SK-N-SH (cell line): ENCODE measurements at regions not wholly inside any gene's neighbourhood (a gene's known extent, or its start where the extent isn't known, plus 50 kb on each side); places are given as distances from the start of the nearest gene placed in this dataset.
A peak's percentile ranks its signal among the peaks of the same experiment; 100 is the strongest.

Source experiments
- CTCF ChIA-PET: fragments of 300-600, 350-600 bp; formaldehyde crosslinking; extraction: SDS; loops from one replicate; lab custom pipeline; 2021; lab: Yijun Ruan, JAX
- POLR2A ChIA-PET: fragments of 350-600 bp; sonication (Branson Sonifier 250); formaldehyde crosslinking; extraction: SDS; loops from one replicate; lab custom pipeline; 2020; ENCODE audit warnings: antibody characterized with exemption, inconsistent platforms; lab: Yijun Ruan, JAX
- DNase-seq: peaks from one replicate; pipeline ENCODE4 v3.0.0; 2012
- H2AFZ ChIP-seq: fragments of 200-600 bp; sonication (generic); 2 replicates; pipeline ENCODE4 v1.8.1; 2016; ENCODE audit warnings: antibody characterized with exemption, mild to moderate bottlenecking, low read depth
- H3F3A ChIP-seq: fragments of 200-600 bp; sonication (generic); replicated peaks from 2 replicates; pipeline ENCODE3; 2016; ENCODE audit warnings: antibody characterized with exemption, mild to moderate bottlenecking; ENCODE audit not compliant: insufficient read depth
- H3K27ac ChIP-seq, 2 experiments: fragments of 200-500 bp in 1 of 2; fragments of 200-600 bp in 1 of 2; sonication (Bioruptor generic) in 1 of 2; sonication (generic), shearing (Covaris generic) in 1 of 2; 2 replicates each; pipeline versions ENCODE4 v1.5.1 to v1.6.1; 2014 to 2016; ENCODE audit warnings: low read depth in 2 of 2, inconsistent platforms in 1 of 2, low read length in 1 of 2, mild to moderate bottlenecking in 1 of 2, mixed read lengths in 1 of 2
- H3K27me3 ChIP-seq: fragments of 200-600 bp; sonication (generic), shearing (Covaris generic); 2 replicates; pipeline ENCODE4 v1.6.1; 2016; ENCODE audit warnings: mixed run types; ENCODE audit not compliant: insufficient read depth
- H3K36me3 ChIP-seq, 2 experiments: fragments of 200-500 bp in 1 of 2; fragments of 200-600 bp in 1 of 2; sonication (Bioruptor generic) in 1 of 2; sonication (generic) in 1 of 2; replicated peaks in 1 of 2; 2 replicates each; pipeline versions ENCODE3 to v1.5.1; 2014 to 2016; ENCODE audit warnings: low read length in 1 of 2, mild to moderate bottlenecking in 1 of 2; ENCODE audit not compliant: insufficient read depth in 2 of 2, control insufficient read depth in 1 of 2
- H3K4me1 ChIP-seq, 2 experiments: fragments of 200-500 bp in 1 of 2; fragments of 200-600 bp in 1 of 2; sonication (Bioruptor generic) in 1 of 2; sonication (generic), shearing (Covaris generic) in 1 of 2; 2 replicates each; pipeline versions ENCODE4 v1.5.1 to v1.6.1; 2014 to 2016; ENCODE audit warnings: low read depth in 1 of 2, low read length in 1 of 2, mixed run types in 1 of 2; ENCODE audit not compliant: insufficient read depth in 2 of 2, control insufficient read depth in 1 of 2
- H3K4me2 ChIP-seq: fragments of 200-600 bp; sonication (generic), shearing (Covaris generic); 2 replicates; pipeline ENCODE4 v1.6.1; 2017; ENCODE audit warnings: mixed run types
- H3K4me3 ChIP-seq, 2 experiments: fragments of 200-500 bp in 1 of 2; fragments of 200-600 bp in 1 of 2; sonication (Bioruptor generic) in 1 of 2; sonication (generic), shearing (Covaris generic) in 1 of 2; 2 replicates each; pipeline versions ENCODE4 v1.5.1 to v1.8.1; 2014 to 2016; ENCODE audit warnings: low read depth in 2 of 2, inconsistent platforms in 1 of 2, low read length in 1 of 2, mild to moderate bottlenecking in 1 of 2, mixed read lengths in 1 of 2, moderate library complexity in 1 of 2
- H3K79me2 ChIP-seq: fragments of 200-600 bp; sonication (generic); 2 replicates; pipeline ENCODE4 v1.8.1; 2017; ENCODE audit warnings: mild to moderate bottlenecking; ENCODE audit not compliant: insufficient read depth
- H3K9ac ChIP-seq: fragments of 200-600 bp; sonication (generic); 2 replicates; pipeline ENCODE4 v1.6.1; 2017; ENCODE audit warnings: mixed run types
- H3K9me2 ChIP-seq: fragments of 200-600 bp; sonication (generic); 2 replicates; pipeline ENCODE4 v1.6.1; 2017; ENCODE audit warnings: mixed run types
- H3K9me3 ChIP-seq: fragments of 200-600 bp; sonication (generic); 2 replicates; pipeline ENCODE4 v1.6.1; 2017; ENCODE audit warnings: mixed run types, mild to moderate bottlenecking, moderate library complexity
- H4K20me1 ChIP-seq: fragments of 200-600 bp; sonication (generic); 2 replicates; pipeline ENCODE4 v1.6.1; 2017; ENCODE audit warnings: mild to moderate bottlenecking, mixed run types; ENCODE audit not compliant: insufficient read depth
- ELF1 ChIP-seq: IDR thresholded peaks from 2 replicates; pipeline ENCODE4 v1.4.0; 2012
- EP300 ChIP-seq, 2 experiments: IDR thresholded peaks; 2 replicates each; pipeline versions ENCODE4 v1.4.0 to v1.6.1; 2012; ENCODE audit warnings: borderline replicate concordance in 1 of 2, low read depth in 1 of 2, low read length in 1 of 2
- FOSL2 ChIP-seq: IDR thresholded peaks from 2 replicates; pipeline ENCODE4 v1.4.0; 2012; ENCODE audit warnings: low read depth, mild to moderate bottlenecking, moderate library complexity, borderline replicate concordance
- GATA2 ChIP-seq: sonication (generic); formaldehyde crosslinking; IDR thresholded peaks from 2 replicates; pipeline ENCODE4 v1.5.0; 2020; ENCODE audit warnings: mild to moderate bottlenecking, missing genetic modification reagents
- MEF2A ChIP-seq: IDR thresholded peaks from 2 replicates; pipeline ENCODE4 v1.4.0; 2012; ENCODE audit warnings: low read depth, borderline replicate concordance
- MXI1 ChIP-seq: IDR thresholded peaks from 2 replicates; pipeline ENCODE4 v1.6.1; 2012; ENCODE audit warnings: mild to moderate bottlenecking, low read depth, low read length, improper control_type of control experiment
- NFIC ChIP-seq: IDR thresholded peaks from 2 replicates; pipeline ENCODE4 v1.4.0; 2012; ENCODE audit warnings: borderline replicate concordance
- POLR2AphosphoS5 ChIP-seq: IDR thresholded peaks from 2 replicates; pipeline ENCODE4 v1.6.1; 2012; ENCODE audit warnings: low read depth, low read length
- RAD21 ChIP-seq: IDR thresholded peaks from 2 replicates; pipeline ENCODE4 v1.6.1; 2012; ENCODE audit warnings: mild to moderate bottlenecking, low read length
- REST ChIP-seq: IDR thresholded peaks from 2 replicates; pipeline ENCODE4 v1.6.1; 2012; ENCODE audit warnings: mild to moderate bottlenecking, low read depth, low read length, moderate library complexity
- RFX5 ChIP-seq: IDR thresholded peaks from 2 replicates; pipeline ENCODE4 v1.6.1; 2012; ENCODE audit warnings: mild to moderate bottlenecking, improper control_type of control experiment, low read length
- RXRA ChIP-seq: IDR thresholded peaks from 2 replicates; pipeline ENCODE4 v1.4.0; 2012; ENCODE audit warnings: low read depth, mild to moderate bottlenecking, borderline replicate concordance
- TCF12 ChIP-seq: IDR thresholded peaks from 2 replicates; pipeline ENCODE4 v1.4.0; 2012
- TEAD4 ChIP-seq: IDR thresholded peaks from 2 replicates; pipeline ENCODE4 v1.4.0; 2012; ENCODE audit warnings: mild to moderate bottlenecking, borderline replicate concordance; ENCODE audit not compliant: insufficient read depth
- USF1 ChIP-seq: IDR thresholded peaks from 2 replicates; pipeline ENCODE4 v1.4.0; 2012; ENCODE audit warnings: low read depth, borderline replicate concordance
- YY1 ChIP-seq: IDR thresholded peaks from 2 replicates; pipeline ENCODE4 v1.4.0; 2012; ENCODE audit warnings: low read depth, mild to moderate bottlenecking
- WGBS: methylation state at CpG from one replicate; pipeline ENCODE4 v1.1.6; 2017; ENCODE audit warnings: low lambda C conversion rate; 5-methylcytosine and 5-hydroxymethylcytosine counted together
- TF ChIP-seq, protein P1 (sequence below): IDR thresholded peaks from 2 replicates; pipeline ENCODE4; 2012
- TF ChIP-seq, protein P2 (sequence below): IDR thresholded peaks from 2 replicates; pipeline ENCODE4 v1.4.0; 2012; ENCODE audit warnings: low read depth
- TF ChIP-seq, protein P3 (sequence below): fragments of 150-350 bp; IDR thresholded peaks from 2 replicates; pipeline ENCODE4 v1.6.1; 2016; ENCODE audit warnings: mild to moderate bottlenecking, low read depth, low read length
- TF ChIP-seq, protein P4 (sequence below): fragments of 200-600 bp; sonication (generic); IDR thresholded peaks from 2 replicates; pipeline ENCODE4 v1.6.1; 2017; ENCODE audit warnings: antibody characterized with exemption, mild to moderate bottlenecking, moderate library complexity

GRCh38 chr1:194040496-194040895 lies 854.1 kb upstream of the B3GALT2 start:
- H3K36me3 ChIP-seq = no peaks in the 10 kb centered on the region
- TF ChIP-seq EP300 (IDR thresholded peaks at IDR 0.05; ENCODE audit: borderline replicate concordance in 1 of 2, low read depth in 1 of 2, low read length in 1 of 2) (no peak), YY1 (no peak), TEAD4 (no peak), FOSL2 (no peak), RXRA (no peak), RAD21 (no peak), ELF1 (no peak), MEF2A (no peak), POLR2AphosphoS5 (no peak)
- TF ChIP-seq, protein P1, sequence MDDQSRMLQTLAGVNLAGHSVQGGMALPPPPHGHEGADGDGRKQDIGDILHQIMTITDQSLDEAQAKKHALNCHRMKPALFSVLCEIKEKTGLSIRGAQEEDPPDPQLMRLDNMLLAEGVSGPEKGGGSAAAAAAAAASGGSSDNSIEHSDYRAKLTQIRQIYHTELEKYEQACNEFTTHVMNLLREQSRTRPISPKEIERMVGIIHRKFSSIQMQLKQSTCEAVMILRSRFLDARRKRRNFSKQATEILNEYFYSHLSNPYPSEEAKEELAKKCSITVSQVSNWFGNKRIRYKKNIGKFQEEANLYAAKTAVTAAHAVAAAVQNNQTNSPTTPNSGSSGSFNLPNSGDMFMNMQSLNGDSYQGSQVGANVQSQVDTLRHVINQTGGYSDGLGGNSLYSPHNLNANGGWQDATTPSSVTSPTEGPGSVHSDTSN = no peak
- CTCF ChIA-PET = no interaction called here
- no peaks in the 10 kb centered on the region for H3K9me3 ChIP-seq
- no peak for DNase-seq
- no peaks in the 10 kb centered on the region; a peak in 2 of 4 replicates for H3K4me1 ChIP-seq
- 0 out of 2 replicates have a peak overlapping the region, but pooled peaks have one; percentile 11 for H2AFZ ChIP-seq
- H3K9me2 ChIP-seq = no peaks in the 10 kb centered on the region
- H3K27ac ChIP-seq = no peak overlapping the region
- POLR2A ChIA-PET = no interaction called here
- WGBS = 34% methylated on average over 1 of the region's 1 CpG
- no peak overlapping the region for H3K9ac ChIP-seq
- no peaks in the 10 kb centered on the region for H3K27me3 ChIP-seq
- H3K4me2 ChIP-seq = no peak overlapping the region
- no peaks in the 10 kb centered on the region for H3K79me2 ChIP-seq
- peaks cover 16% of the 10 kb centered on the region for H3F3A ChIP-seq
- no peak overlapping the region for H3K4me3 ChIP-seq
- no peaks in the 10 kb centered on the region for H4K20me1 ChIP-seq

DNA sequence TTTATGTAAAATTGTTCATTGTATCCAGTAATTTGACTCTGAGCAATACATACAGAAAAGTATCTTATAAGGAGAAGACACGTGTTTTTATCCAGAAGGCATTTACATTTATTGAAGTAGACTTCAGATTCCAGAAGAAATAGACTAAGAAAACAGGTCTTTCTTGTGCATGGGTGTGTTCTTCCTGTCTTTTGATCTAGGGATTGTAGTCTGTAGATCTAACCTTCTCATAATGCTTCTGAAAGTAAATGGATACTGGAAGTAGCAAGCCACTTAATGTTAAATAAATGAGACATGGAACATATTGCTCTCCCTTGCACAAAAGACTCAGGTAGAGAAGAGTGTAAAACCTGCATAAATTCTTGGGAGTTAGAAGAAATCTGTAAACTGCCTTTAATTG lies 853.2 kb upstream of the B3GALT2 start:
- WGBS = 24% methylated on average over 1 of the region's 1 CpG
- Histone ChIP-seq H3K9me3 (no peaks in the 10 kb centered on the region), H3K27me3 (no peaks in the 10 kb centered on the region), H2AFZ (no peak overlapping the region), H3K4me3 (no peak overlapping the region), H4K20me1 (no peaks in the 10 kb centered on the region), H3K9ac (no peak overlapping the region), H3K36me3 (no peaks in the 10 kb centered on the region), H3K79me2 (no peaks in the 10 kb centered on the region), H3K4me2 (no peak overlapping the region), H3K4me1 (no peaks in the 10 kb centered on the region; a peak in 1 of 4 replicates), H3K27ac (no peak overlapping the region), H3K9me2 (no peaks in the 10 kb centered on the region), H3F3A (peaks cover 12% of the 10 kb centered on the region)
- POLR2A ChIA-PET = no interaction called here
- no peak for TF ChIP-seq NFIC
- TF ChIP-seq, protein P2, sequence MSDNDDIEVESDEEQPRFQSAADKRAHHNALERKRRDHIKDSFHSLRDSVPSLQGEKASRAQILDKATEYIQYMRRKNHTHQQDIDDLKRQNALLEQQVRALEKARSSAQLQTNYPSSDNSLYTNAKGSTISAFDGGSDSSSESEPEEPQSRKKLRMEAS = no peak
- TF ChIP-seq, protein P3, sequence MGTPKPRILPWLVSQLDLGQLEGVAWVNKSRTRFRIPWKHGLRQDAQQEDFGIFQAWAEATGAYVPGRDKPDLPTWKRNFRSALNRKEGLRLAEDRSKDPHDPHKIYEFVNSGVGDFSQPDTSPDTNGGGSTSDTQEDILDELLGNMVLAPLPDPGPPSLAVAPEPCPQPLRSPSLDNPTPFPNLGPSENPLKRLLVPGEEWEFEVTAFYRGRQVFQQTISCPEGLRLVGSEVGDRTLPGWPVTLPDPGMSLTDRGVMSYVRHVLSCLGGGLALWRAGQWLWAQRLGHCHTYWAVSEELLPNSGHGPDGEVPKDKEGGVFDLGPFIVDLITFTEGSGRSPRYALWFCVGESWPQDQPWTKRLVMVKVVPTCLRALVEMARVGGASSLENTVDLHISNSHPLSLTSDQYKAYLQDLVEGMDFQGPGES = no peak
- TF ChIP-seq USF1 = no peak
- TF ChIP-seq TCF12 = no peak
- no peak for TF ChIP-seq GATA2
- no peak for TF ChIP-seq MXI1
- no peak for TF ChIP-seq TEAD4
- TF ChIP-seq FOSL2 = no peak
- no peak for TF ChIP-seq RFX5
- no peak for TF ChIP-seq RAD21
- no peak for TF ChIP-seq REST
- TF ChIP-seq, protein P4, sequence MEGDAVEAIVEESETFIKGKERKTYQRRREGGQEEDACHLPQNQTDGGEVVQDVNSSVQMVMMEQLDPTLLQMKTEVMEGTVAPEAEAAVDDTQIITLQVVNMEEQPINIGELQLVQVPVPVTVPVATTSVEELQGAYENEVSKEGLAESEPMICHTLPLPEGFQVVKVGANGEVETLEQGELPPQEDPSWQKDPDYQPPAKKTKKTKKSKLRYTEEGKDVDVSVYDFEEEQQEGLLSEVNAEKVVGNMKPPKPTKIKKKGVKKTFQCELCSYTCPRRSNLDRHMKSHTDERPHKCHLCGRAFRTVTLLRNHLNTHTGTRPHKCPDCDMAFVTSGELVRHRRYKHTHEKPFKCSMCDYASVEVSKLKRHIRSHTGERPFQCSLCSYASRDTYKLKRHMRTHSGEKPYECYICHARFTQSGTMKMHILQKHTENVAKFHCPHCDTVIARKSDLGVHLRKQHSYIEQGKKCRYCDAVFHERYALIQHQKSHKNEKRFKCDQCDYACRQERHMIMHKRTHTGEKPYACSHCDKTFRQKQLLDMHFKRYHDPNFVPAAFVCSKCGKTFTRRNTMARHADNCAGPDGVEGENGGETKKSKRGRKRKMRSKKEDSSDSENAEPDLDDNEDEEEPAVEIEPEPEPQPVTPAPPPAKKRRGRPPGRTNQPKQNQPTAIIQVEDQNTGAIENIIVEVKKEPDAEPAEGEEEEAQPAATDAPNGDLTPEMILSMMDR = no peak
- no peak for DNase-seq
- CTCF ChIA-PET = interaction anchor here (0.6 kb wide), 1 partner anchor 1809 kb away, joined by 3 read pairs; no protein-coding TSS in a partner anchor
